ENCODE measurements at regions not wholly inside any gene's neighbourhood (a gene's known extent, or its start where the extent isn't known, plus 50 kb on each side); places are given as distances from the start of the nearest gene placed in this dataset.
"Not testable (repeated sequence)": the region's sequence is repeated elsewhere in the genome, so short reads cannot be mapped to it uniquely, and the experiment has no call there.

DNA sequence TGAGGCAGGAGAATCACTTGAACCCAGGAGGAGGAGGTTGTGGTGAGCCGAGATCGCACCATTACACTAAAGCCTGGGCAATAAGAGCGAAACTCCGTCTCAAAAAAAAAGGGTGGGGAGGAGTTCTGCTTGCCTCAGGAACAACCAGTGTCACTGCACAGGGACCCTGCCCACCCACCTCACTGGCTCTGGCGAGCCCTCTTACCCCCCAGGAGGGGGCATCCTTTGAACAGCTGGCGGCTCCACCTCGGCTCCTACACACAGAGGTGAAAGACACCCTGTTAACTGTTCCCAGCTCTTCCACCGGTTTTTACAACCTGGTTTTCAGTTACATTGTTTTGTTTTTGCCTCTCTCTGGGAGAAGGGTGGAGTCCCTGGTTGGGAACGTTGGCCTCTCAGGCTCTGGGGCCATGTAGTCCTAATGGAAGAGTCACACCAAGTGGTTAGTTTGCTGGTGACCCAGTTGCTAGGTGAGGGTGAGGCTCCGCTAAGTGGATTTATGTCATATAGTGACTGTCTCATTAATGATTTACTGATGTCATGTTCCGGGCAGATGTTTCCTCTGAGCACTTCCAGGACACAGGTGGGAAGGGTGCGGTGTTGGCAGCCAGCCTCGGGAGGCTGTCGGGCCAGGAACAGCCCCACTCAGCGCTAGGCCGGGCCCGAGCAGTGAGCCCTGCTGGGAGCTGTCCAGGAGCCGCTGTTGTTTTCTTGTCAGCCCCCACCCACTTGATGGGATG lies 120.6 kb upstream of the TPTE start:
- TF ChIP-seq, protein P1, sequence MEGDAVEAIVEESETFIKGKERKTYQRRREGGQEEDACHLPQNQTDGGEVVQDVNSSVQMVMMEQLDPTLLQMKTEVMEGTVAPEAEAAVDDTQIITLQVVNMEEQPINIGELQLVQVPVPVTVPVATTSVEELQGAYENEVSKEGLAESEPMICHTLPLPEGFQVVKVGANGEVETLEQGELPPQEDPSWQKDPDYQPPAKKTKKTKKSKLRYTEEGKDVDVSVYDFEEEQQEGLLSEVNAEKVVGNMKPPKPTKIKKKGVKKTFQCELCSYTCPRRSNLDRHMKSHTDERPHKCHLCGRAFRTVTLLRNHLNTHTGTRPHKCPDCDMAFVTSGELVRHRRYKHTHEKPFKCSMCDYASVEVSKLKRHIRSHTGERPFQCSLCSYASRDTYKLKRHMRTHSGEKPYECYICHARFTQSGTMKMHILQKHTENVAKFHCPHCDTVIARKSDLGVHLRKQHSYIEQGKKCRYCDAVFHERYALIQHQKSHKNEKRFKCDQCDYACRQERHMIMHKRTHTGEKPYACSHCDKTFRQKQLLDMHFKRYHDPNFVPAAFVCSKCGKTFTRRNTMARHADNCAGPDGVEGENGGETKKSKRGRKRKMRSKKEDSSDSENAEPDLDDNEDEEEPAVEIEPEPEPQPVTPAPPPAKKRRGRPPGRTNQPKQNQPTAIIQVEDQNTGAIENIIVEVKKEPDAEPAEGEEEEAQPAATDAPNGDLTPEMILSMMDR (IDR thresholded peaks at IDR 0.05) = not testable (repeated sequence)
- not testable (repeated sequence) for TF ChIP-seq POLR2A (IDR thresholded peaks at IDR 0.05; ENCODE audit: low read depth); POLR2AphosphoS5 (IDR thresholded peaks at IDR 0.05); EP300 (IDR thresholded peaks at IDR 0.05)

Measured in esophagus muscularis mucosa (tissue), 4 donors.